Hematopoietic multipotent progenitor cell treated with erythropoietin and hydrocortisone succinate and interleukin-3 and kit ligand, for 4 days (in vitro differentiated cells): ENCODE measurements at regions not wholly inside any gene's neighbourhood (a gene's known extent, or its start where the extent isn't known, plus 50 kb on each side); places are given as distances from the start of the nearest gene placed in this dataset.

Experiments used
- DNase-seq: peaks from one replicate; pipeline ENCODE4 v3.0.0-alpha.2; 2015

GRCh38 chr4:108324450-108324849 lies 155.7 kb upstream of the LEF1 start:
- DNase-seq, result no peak

DNA sequence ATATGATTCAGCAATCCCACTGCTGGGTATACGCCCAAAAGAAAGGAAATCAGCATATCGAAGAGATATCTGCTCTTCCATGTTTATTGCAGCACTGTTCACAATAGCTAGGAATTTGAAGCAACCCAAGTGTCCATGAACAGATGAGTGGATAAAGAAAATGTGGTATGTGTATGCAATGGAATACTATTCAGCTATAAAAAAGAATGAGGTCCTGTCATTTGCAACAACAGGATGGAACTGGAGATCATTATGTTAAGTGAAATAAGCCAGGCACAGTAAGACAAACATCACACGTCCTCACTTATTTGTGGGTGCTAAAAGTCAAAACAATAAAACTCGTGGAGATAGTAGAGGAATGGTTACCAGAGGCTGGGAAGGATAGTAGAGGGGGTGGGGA lies 153.8 kb upstream of the LEF1 start:
- DNase-seq, result no peak

GRCh38 chr4:108320061-108320460 lies 151.3 kb upstream of the LEF1 start:
- peak; percentile 50 for DNase-seq

DNA sequence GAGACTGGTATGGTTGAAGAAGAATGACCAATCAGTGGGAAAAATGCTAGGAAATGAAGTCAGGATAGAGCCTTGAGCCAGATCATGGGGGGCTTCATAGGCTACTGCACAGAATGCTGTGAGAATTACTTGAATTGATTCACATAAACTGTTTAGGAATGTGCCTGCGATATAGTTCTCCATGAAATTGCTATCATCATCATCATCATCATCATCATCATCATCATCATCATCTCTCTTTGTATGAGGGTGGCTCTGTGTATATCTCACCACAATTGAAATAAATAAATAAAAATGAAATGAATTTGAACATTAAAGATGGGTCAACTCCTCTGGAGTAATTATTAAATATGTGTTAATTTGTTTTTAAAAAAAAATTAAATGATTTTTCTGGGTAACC lies 148.6 kb upstream of the LEF1 start:
- DNase-seq, result no peak

DNA sequence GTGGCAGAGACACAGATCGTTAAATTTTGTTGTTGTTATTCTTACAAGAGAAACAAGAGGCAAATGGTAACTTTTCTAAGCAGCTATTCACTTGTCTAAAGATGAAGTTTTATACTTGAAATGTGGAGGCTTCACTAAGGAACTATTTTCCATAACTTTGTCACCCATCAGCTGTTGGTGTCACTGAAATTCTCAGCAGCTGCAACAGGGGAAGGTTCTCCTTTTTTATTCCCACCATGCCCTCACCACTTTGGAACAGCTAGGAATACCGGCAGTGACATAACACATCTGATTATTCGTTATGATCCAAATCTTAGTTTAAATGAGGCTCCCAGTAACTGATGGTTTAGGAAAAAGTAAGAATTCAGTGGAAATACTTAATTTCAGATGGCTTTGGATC lies 147.0 kb upstream of the LEF1 start:
- no peak for DNase-seq

DNA sequence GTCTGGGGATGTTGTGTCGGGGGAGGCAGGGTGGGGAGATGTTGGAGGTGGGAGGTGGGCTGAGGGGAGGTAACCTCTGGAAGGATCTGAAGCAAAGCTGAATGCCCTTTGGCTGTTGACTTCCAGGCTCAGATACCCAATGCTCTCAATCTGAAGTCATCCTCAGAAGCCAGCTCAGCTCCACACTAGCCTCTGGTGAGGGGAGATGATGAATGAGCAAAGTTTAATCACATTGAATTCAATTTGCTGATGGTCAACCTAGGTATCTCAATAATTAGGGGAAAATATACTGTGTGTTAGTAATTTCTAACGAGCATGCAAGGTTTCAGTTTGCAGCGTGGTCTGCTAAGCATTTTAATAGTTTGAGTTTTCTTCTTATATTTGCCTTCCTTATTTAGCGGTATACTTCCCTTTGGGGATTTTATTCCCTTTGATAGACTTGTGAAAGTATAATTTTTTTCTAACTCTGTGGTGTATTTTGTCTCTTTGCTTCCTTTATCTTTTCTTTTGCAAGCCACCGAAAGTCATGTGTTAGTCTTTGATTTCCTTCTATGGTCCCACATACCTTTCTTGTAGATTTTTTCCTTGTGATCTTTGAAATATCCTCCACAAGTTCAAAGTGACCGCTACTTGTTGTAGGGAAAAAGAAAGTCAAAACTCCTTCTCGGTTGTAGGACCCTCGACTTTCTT lies 146.3 kb upstream of the LEF1 start:
- peak; percentile 19 for DNase-seq

GRCh38 chr4:108313546-108314339 lies 145.0 kb upstream of the LEF1 start:
- no peak for DNase-seq

DNA sequence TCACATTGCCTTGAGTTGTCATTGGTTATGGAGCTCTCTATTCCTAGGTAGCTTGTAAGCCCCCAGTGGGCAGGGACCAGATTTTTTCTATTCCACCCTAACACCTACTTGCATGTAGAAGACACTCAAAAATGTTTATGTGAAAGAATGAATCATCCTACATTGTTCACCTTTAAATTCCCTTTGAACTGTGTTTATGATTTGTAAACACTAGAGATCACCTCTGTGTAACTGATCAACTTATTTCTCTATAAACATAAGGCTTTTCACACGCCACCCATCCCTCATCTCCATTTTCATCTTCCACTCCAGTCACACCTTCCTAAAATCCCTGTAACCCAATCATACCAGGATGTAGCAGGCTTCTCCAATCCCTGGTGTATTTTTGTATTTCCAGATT lies 142.6 kb upstream of the LEF1 start:
- no peak for DNase-seq

GRCh38 chr4:108303488-108304177 lies 134.9 kb upstream of the LEF1 start:
- no peak for DNase-seq

DNA sequence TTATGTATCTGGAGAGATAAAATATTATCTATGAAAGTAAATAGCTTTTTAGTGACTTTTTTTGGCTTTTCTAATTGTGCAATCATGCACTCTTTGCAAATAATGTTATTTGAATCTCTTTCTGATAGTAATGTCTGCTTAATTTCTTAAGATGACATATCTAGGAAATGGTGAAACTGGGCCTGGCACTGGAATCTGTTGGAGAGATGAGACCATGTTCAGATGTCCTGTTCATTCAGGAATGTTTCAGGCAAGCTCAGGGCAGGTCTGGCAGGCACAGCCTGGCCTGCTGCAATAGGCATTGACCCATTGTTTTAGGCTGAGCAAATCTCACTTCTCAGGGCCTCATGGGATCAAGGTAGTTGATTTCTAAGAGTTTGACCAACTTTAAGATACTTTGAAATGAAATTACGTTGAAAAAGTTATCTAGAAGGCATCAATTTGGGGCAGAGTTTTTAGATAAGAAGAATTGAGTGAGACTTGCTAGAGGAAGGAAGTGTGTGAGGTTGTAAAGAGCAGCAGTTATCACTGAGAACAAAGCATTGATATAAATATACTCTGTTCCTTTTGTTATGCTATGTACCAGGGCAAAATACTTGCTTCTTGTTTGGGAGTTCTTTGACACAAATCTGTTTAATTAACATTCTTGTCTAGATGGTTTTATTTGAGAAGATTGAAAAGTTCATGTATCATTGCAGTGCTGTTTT lies 133.0 kb upstream of the LEF1 start:
- DNase-seq, result peak; percentile 41

GRCh38 chr4:108297605-108298004 lies 128.9 kb upstream of the LEF1 start:
- DNase-seq, result no peak

- DNase-seq, result no peak
Observed at GRCh38 chr4:108292229-108292628, 123.5 kb upstream of the LEF1 start.

- DNase-seq, result no peak
Observed at GRCh38 chr4:108291137-108291536, 122.4 kb upstream of the LEF1 start.

DNA sequence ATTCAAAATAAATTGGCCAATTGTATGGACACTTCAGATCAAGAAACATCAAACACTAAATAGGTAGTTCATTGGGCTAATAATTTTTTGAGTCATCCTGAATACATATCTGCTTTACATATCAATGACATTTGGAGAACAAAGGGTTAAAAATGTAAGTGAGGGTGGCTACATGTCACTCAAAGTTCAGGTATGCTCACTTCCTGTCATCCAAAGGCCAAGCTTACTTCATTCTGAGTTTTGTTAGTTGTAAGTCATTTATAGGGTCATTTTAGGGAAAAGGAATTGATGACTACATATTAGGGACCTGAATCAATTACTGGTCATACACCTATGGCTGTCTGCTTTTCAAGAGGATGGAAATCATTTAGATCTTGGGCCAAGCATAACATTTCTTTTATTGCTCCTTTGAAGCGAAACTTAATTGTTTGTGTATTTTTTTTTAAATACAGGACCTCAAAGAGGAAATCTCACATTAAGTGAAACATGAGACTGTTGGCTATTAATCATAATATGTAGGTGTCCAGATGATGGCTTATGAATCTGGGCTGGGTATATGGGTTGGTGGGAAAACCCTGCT lies 119.2 kb upstream of the LEF1 start:
- DNase-seq, result no peak

GRCh38 chr4:108280072-108280471 lies 111.3 kb upstream of the LEF1 start:
- no peak for DNase-seq

GRCh38 chr4:108276690-108277089 lies 108.0 kb upstream of the LEF1 start:
- DNase-seq, result no peak

- no peak for DNase-seq
Observed at GRCh38 chr4:108272986-108273385, 104.3 kb upstream of the LEF1 start.

GRCh38 chr4:108272561-108272960 lies 103.8 kb upstream of the LEF1 start:
- peak; percentile 43 for DNase-seq

DNA sequence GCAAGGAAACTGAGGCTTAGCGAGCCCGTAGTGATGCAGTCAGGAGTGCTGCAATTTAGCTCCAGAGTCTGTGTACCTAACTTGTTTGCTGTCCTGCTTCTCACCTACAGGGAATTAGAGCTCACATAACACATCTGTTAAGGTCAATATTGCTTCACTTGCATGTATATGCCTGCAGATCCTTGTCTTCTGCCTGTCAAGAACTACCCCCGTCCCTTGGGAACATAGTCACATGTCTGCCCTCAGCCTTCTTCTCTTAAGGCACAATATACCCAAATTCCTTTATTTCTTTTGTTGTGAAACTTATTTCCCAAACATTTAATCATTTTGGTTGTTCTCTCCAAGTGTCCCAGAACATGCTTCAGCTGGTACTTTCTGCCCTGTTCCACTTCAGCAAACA lies 103.3 kb upstream of the LEF1 start:
- DNase-seq, result no peak

GRCh38 chr4:108270466-108271450 lies 102.0 kb upstream of the LEF1 start:
- peak; percentile 43 for DNase-seq

DNA sequence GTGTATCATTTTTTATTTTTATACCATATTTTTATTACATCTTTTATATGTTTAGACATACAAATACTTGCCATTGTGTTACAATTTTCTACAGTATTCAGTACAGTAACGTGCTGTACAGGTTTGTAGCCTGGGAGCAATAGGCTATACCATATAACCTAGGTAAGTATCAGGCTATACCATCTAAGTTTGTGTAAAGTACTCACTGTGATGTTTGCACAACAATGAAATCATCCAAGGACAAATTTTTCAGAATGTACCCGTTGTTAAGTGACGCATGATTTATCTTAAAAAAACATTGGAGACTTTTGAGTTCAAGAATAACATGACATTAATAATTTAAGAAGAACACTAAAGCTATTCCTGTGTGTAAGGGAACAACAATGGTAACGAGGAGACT lies 96.0 kb upstream of the LEF1 start:
- DNase-seq, result no peak

- no peak for DNase-seq
Observed at GRCh38 chr4:108263057-108263456, 94.3 kb upstream of the LEF1 start.
